ENCODE measurements at regions not wholly inside any gene's neighbourhood (a gene's known extent, or its start where the extent isn't known, plus 50 kb on each side); places are given as distances from the start of the nearest gene placed in this dataset.
A peak's percentile ranks its signal among the peaks of the same experiment; 100 is the strongest.

- Histone ChIP-seq H3K9me3 (ENCODE audit: control insufficient read depth, low read length) (no peaks in the 10 kb centered on the region), H3K36me3 (ENCODE audit: control insufficient read depth, insufficient read depth, low read length) (no peaks in the 10 kb centered on the region), H3K27me3 (ENCODE audit: control insufficient read depth, insufficient read depth, low read length, poor library complexity, severe bottlenecking) (peaks cover 90% of the 10 kb centered on the region), H3K4me1 (ENCODE audit: control insufficient read depth, insufficient read depth, low read length) (peaks cover 8% of the 10 kb centered on the region), H3K4me3 (ENCODE audit: insufficient read depth, low read depth, low read length) (no peak overlapping the region), H3K27ac (ENCODE audit: insufficient read depth, low read depth, low read length, poor library complexity, severe bottlenecking) (no peak overlapping the region)
- WGBS, 2 experiments: 0 to 1% methylated on average over 15 of the region's 15 CpGs
Measured at GRCh38 chr1:98048244-98048643, 127.4 kb upstream of the DPYD start.

GRCh38 chr1:98047171-98047570, 126.3 kb upstream of the DPYD start:
- H3K9me3 ChIP-seq (ENCODE audit: control insufficient read depth, low read length): no peaks in the 10 kb centered on the region
- peaks cover 8% of the 10 kb centered on the region for H3K4me1 ChIP-seq (ENCODE audit: control insufficient read depth, insufficient read depth, low read length)
- no peak overlapping the region for H3K27ac ChIP-seq (ENCODE audit: insufficient read depth, low read depth, low read length, poor library complexity, severe bottlenecking)
- H3K27me3 ChIP-seq (ENCODE audit: control insufficient read depth, insufficient read depth, low read length, poor library complexity, severe bottlenecking): peaks cover 79% of the 10 kb centered on the region
- no CpG with 5 or more reads among the region's 1 CpG for WGBS, 2 experiments
- H3K4me3 ChIP-seq (ENCODE audit: insufficient read depth, low read depth, low read length): no peak overlapping the region
- H3K36me3 ChIP-seq (ENCODE audit: control insufficient read depth, insufficient read depth, low read length): no peaks in the 10 kb centered on the region

DNA sequence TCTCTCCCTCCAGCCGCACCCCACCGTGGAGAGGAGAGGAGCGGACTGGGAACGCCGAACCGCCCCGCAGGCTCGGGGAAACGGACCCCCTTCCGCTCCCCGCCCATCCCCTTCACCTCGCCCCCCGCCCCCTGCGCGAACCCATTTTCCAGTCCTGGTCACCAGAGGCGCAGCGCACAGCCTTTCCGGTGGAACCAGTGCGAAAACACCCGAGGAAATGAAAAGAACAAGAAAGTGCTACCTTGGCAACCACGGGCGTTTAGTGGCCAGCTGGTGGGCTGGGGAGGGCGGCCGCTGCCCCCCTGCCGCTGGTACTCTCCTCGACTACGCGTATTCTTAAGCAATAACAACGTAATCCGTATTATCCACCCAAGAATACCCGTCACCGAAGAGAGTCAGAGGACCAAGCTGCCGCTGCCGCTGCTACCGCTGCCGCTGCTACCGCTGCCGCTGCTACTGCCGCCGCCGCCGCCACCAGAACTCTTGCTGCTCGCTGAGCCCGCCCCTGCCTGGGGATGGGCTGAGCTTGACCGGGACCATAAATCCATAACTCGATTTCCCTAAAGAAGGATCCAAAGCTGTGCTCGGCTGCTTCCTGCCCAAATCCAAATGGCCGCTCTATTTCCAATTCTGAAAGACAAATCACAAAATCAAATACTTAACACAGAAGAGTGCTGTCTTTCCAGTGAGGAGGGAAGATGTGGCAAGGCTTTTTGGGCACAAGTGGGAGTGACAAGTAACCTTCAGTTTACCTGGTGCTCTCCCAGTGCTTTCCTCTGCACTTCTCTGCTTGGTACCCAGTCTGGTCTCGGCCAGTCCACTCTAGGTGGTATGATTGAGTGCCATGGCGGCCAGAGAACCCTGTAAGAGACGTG, 125.2 kb upstream of the DPYD start:
- no peaks in the 10 kb centered on the region for H3K9me3 ChIP-seq (ENCODE audit: control insufficient read depth, low read length)
- peak overlapping the region; percentile 43 for H3K4me3 ChIP-seq (ENCODE audit: insufficient read depth, low read depth, low read length)
- no peaks in the 10 kb centered on the region for H3K36me3 ChIP-seq (ENCODE audit: control insufficient read depth, insufficient read depth, low read length)
- H3K27ac ChIP-seq (ENCODE audit: insufficient read depth, low read depth, low read length, poor library complexity, severe bottlenecking): no peak overlapping the region
- peaks cover 69% of the 10 kb centered on the region for H3K27me3 ChIP-seq (ENCODE audit: control insufficient read depth, insufficient read depth, low read length, poor library complexity, severe bottlenecking)
- WGBS, 2 experiments: 2% methylated on average over 49 to 50 of the region's 51 CpGs
- peaks cover 8% of the 10 kb centered on the region for H3K4me1 ChIP-seq (ENCODE audit: control insufficient read depth, insufficient read depth, low read length)

GRCh38 chr1:98045211-98045766, 124.5 kb upstream of the DPYD start:
- H3K36me3 ChIP-seq (ENCODE audit: control insufficient read depth, insufficient read depth, low read length): no peaks in the 10 kb centered on the region
- no peak overlapping the region for H3K27ac ChIP-seq (ENCODE audit: insufficient read depth, low read depth, low read length, poor library complexity, severe bottlenecking)
- peaks cover 8% of the 10 kb centered on the region for H3K4me1 ChIP-seq (ENCODE audit: control insufficient read depth, insufficient read depth, low read length)
- 1% methylated on average over 48 of the region's 48 CpGs for WGBS, 2 experiments
- H3K9me3 ChIP-seq (ENCODE audit: control insufficient read depth, low read length): no peaks in the 10 kb centered on the region
- peaks cover 66% of the 10 kb centered on the region for H3K27me3 ChIP-seq (ENCODE audit: control insufficient read depth, insufficient read depth, low read length, poor library complexity, severe bottlenecking)
- peak overlapping the region; percentile 43 for H3K4me3 ChIP-seq (ENCODE audit: insufficient read depth, low read depth, low read length)

GRCh38 chr1:98044766-98045165, 123.9 kb upstream of the DPYD start:
- Histone ChIP-seq H3K4me3 (ENCODE audit: insufficient read depth, low read depth, low read length) (peak overlapping the region; percentile 43), H3K4me1 (ENCODE audit: control insufficient read depth, insufficient read depth, low read length) (peaks cover 8% of the 10 kb centered on the region), H3K9me3 (ENCODE audit: control insufficient read depth, low read length) (no peaks in the 10 kb centered on the region), H3K27ac (ENCODE audit: insufficient read depth, low read depth, low read length, poor library complexity, severe bottlenecking) (no peak overlapping the region), H3K27me3 (ENCODE audit: control insufficient read depth, insufficient read depth, low read length, poor library complexity, severe bottlenecking) (peaks cover 60% of the 10 kb centered on the region), H3K36me3 (ENCODE audit: control insufficient read depth, insufficient read depth, low read length) (no peaks in the 10 kb centered on the region)
- 71 to 82% methylated on average over 14 to 16 of the region's 16 CpGs for WGBS, 2 experiments

- Histone ChIP-seq H3K9me3 (ENCODE audit: control insufficient read depth, low read length) (no peaks in the 10 kb centered on the region), H3K36me3 (ENCODE audit: control insufficient read depth, insufficient read depth, low read length) (no peaks in the 10 kb centered on the region), H3K4me3 (ENCODE audit: insufficient read depth, low read depth, low read length) (no peak overlapping the region), H3K27ac (ENCODE audit: insufficient read depth, low read depth, low read length, poor library complexity, severe bottlenecking) (no peak overlapping the region), H3K4me1 (ENCODE audit: control insufficient read depth, insufficient read depth, low read length) (peaks cover 8% of the 10 kb centered on the region), H3K27me3 (ENCODE audit: control insufficient read depth, insufficient read depth, low read length, poor library complexity, severe bottlenecking) (peaks cover 55% of the 10 kb centered on the region)
- WGBS, 2 experiments: 60 to 71% methylated on average over 12 of the region's 12 CpGs
Measured at GRCh38 chr1:98044071-98044697, 123.3 kb upstream of the DPYD start.

- Histone ChIP-seq H3K27me3 (ENCODE audit: control insufficient read depth, insufficient read depth, low read length, poor library complexity, severe bottlenecking) (no peaks in the 10 kb centered on the region), H3K27ac (ENCODE audit: insufficient read depth, low read depth, low read length, poor library complexity, severe bottlenecking) (no peak overlapping the region), H3K4me3 (ENCODE audit: insufficient read depth, low read depth, low read length) (no peak overlapping the region), H3K4me1 (ENCODE audit: control insufficient read depth, insufficient read depth, low read length) (no peaks in the 10 kb centered on the region), H3K36me3 (ENCODE audit: control insufficient read depth, insufficient read depth, low read length) (no peaks in the 10 kb centered on the region), H3K9me3 (ENCODE audit: control insufficient read depth, low read length) (no peaks in the 10 kb centered on the region)
- WGBS, 2 experiments: 91 to 93% methylated on average over 2 of the region's 2 CpGs
Measured at GRCh38 chr1:98035602-98036002, 114.8 kb upstream of the DPYD start.

GRCh38 chr1:98034505-98034904, 113.7 kb upstream of the DPYD start:
- WGBS, 2 experiments: 79 to 90% methylated on average over 3 of the region's 3 CpGs
- Histone ChIP-seq H3K27ac (ENCODE audit: insufficient read depth, low read depth, low read length, poor library complexity, severe bottlenecking) (no peak overlapping the region), H3K4me1 (ENCODE audit: control insufficient read depth, insufficient read depth, low read length) (no peaks in the 10 kb centered on the region), H3K4me3 (ENCODE audit: insufficient read depth, low read depth, low read length) (no peak overlapping the region), H3K36me3 (ENCODE audit: control insufficient read depth, insufficient read depth, low read length) (no peaks in the 10 kb centered on the region), H3K9me3 (ENCODE audit: control insufficient read depth, low read length) (no peaks in the 10 kb centered on the region), H3K27me3 (ENCODE audit: control insufficient read depth, insufficient read depth, low read length, poor library complexity, severe bottlenecking) (no peaks in the 10 kb centered on the region)

DNA sequence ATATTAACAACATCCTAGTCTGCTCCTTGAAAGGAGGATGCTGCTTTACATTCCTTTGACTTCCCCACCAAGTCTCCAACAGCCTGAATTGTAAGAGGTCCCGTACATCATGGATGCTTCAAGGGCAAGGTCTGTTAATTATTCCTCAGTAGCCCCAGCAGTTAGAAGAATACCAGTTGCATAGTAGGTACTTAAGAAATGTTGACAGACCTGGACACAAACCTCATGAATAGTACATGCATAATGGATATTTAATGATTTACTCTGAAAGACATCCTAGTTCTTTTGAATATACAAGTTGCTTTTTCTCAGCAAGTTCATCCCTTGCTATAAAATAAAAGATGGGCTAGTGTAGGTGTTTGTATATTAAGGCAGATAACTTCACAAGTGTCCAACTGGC, 112.1 kb upstream of the DPYD start:
- no peaks in the 10 kb centered on the region for H3K4me1 ChIP-seq (ENCODE audit: control insufficient read depth, insufficient read depth, low read length)
- WGBS, 2 experiments: 88% methylated on average over 1 of the region's 1 CpG
- H3K9me3 ChIP-seq (ENCODE audit: control insufficient read depth, low read length): no peaks in the 10 kb centered on the region
- no peaks in the 10 kb centered on the region for H3K27me3 ChIP-seq (ENCODE audit: control insufficient read depth, insufficient read depth, low read length, poor library complexity, severe bottlenecking)
- H3K27ac ChIP-seq (ENCODE audit: insufficient read depth, low read depth, low read length, poor library complexity, severe bottlenecking): no peak overlapping the region
- H3K4me3 ChIP-seq (ENCODE audit: insufficient read depth, low read depth, low read length): no peak overlapping the region
- H3K36me3 ChIP-seq (ENCODE audit: control insufficient read depth, insufficient read depth, low read length): no peaks in the 10 kb centered on the region

GRCh38 chr1:98030976-98031375, 110.1 kb upstream of the DPYD start:
- H3K36me3 ChIP-seq (ENCODE audit: control insufficient read depth, insufficient read depth, low read length): no peaks in the 10 kb centered on the region
- WGBS, 2 experiments: 86 to 100% methylated on average over 1 of the region's 3 CpGs
- H3K27ac ChIP-seq (ENCODE audit: insufficient read depth, low read depth, low read length, poor library complexity, severe bottlenecking): no peak overlapping the region
- no peaks in the 10 kb centered on the region for H3K27me3 ChIP-seq (ENCODE audit: control insufficient read depth, insufficient read depth, low read length, poor library complexity, severe bottlenecking)
- no peak overlapping the region for H3K4me3 ChIP-seq (ENCODE audit: insufficient read depth, low read depth, low read length)
- H3K9me3 ChIP-seq (ENCODE audit: control insufficient read depth, low read length): no peaks in the 10 kb centered on the region
- no peaks in the 10 kb centered on the region for H3K4me1 ChIP-seq (ENCODE audit: control insufficient read depth, insufficient read depth, low read length)
